ENCODE measurements at regions not wholly inside any gene's neighbourhood (a gene's known extent, or its start where the extent isn't known, plus 50 kb on each side); places are given as distances from the start of the nearest gene placed in this dataset.

GRCh38 chr2:2729246-2729645 is 398.2 kb upstream of the MYT1L start:
- WGBS, 3 donors, result 74 to 80% (median 78%) methylated on average over 9 of the region's 9 CpGs
- ATAC-seq, result no peak
- H3K9me3 ChIP-seq, result no peaks in the 10 kb centered on the region

GRCh38 chr2:2728635-2729034 is 397.6 kb upstream of the MYT1L start:
- Histone ChIP-seq H3K4me3 (no peak overlapping the region), H3K9me3 (no peaks in the 10 kb centered on the region), H3K27ac (no peak overlapping the region), H3K36me3 (ENCODE audit: insufficient read depth in 1 of 2, low read depth in 1 of 2) (no peaks in the 10 kb centered on the region), H3K27me3 (ENCODE audit: insufficient read depth in 3 of 3, low read length in 2 of 3) (no peaks in the 10 kb centered on the region), H3K4me1 (no peaks in the 10 kb centered on the region)
- no peak for ATAC-seq
- WGBS, 3 donors, result 86 to 90% (median 88%) methylated on average over 18 of the region's 18 CpGs
- no peak for TF ChIP-seq CTCF (IDR thresholded peaks at IDR 0.05)
- intact Hi-C loops (cut with DNase I), result no loop called here
- no peak for DNase-seq

More at GRCh38 chr2:2729246-2729645, 398.2 kb upstream of the MYT1L start:
- intact Hi-C loops (cut with DNase I), result no loop called here
- H3K4me1 ChIP-seq, result no peaks in the 10 kb centered on the region
- no peaks in the 10 kb centered on the region for H3K36me3 ChIP-seq (ENCODE audit: insufficient read depth in 1 of 2, low read depth in 1 of 2)
- no peak overlapping the region for H3K4me3 ChIP-seq
- TF ChIP-seq CTCF (IDR thresholded peaks at IDR 0.05), result no peak
- DNase-seq, result no peak
- H3K27me3 ChIP-seq (ENCODE audit: insufficient read depth in 3 of 3, low read length in 2 of 3), result no peaks in the 10 kb centered on the region
- no peak overlapping the region for H3K27ac ChIP-seq

GRCh38 chr2:2727876-2728511 is 396.9 kb upstream of the MYT1L start:
- ATAC-seq (no peak), DNase-seq (no peak)
- Histone ChIP-seq H3K4me3 (no peak overlapping the region), H3K27ac (no peak overlapping the region), H3K9me3 (no peaks in the 10 kb centered on the region), H3K4me1 (no peaks in the 10 kb centered on the region), H3K27me3 (ENCODE audit: insufficient read depth in 3 of 3, low read length in 2 of 3) (no peaks in the 10 kb centered on the region), H3K36me3 (ENCODE audit: insufficient read depth in 1 of 2, low read depth in 1 of 2) (no peaks in the 10 kb centered on the region)
- intact Hi-C loops (cut with DNase I), result no loop called here
- no peak for TF ChIP-seq CTCF (IDR thresholded peaks at IDR 0.05)
- 87 to 90% (median 88%) methylated on average over 18 of the region's 18 CpGs for WGBS, 3 donors

- no peak for ATAC-seq
- no peak for TF ChIP-seq CTCF (IDR thresholded peaks at IDR 0.05)
- no peaks in the 10 kb centered on the region for H3K36me3 ChIP-seq (ENCODE audit: insufficient read depth in 1 of 2, low read depth in 1 of 2)
- 80 to 82% (median 80%) methylated on average over 11 of the region's 11 CpGs for WGBS, 3 donors
- intact Hi-C loops (cut with DNase I), result no loop called here
- H3K27me3 ChIP-seq (ENCODE audit: insufficient read depth in 3 of 3, low read length in 2 of 3), result no peaks in the 10 kb centered on the region
- DNase-seq, result no peak
- no peak overlapping the region for H3K4me3 ChIP-seq
- H3K9me3 ChIP-seq, result no peaks in the 10 kb centered on the region
- H3K4me1 ChIP-seq, result no peaks in the 10 kb centered on the region
- H3K27ac ChIP-seq, result no peak overlapping the region
These were observed 395.1 kb upstream of the MYT1L start for GRCh38 chr2:2726163-2726562.

GRCh38 chr2:2723064-2723463 is 392.0 kb upstream of the MYT1L start:
- ATAC-seq (no peak), DNase-seq (no peak)
- H3K9me3 ChIP-seq, result no peaks in the 10 kb centered on the region
- 57 to 62% (median 59%) methylated on average over 3 of the region's 3 CpGs for WGBS, 3 donors
- intact Hi-C loops (cut with DNase I), result no loop called here
- H3K4me3 ChIP-seq, result no peak overlapping the region
- no peak for TF ChIP-seq CTCF (IDR thresholded peaks at IDR 0.05)
- no peaks in the 10 kb centered on the region for H3K27me3 ChIP-seq (ENCODE audit: insufficient read depth in 3 of 3, low read length in 2 of 3)
- H3K27ac ChIP-seq, result no peak overlapping the region
- H3K4me1 ChIP-seq, result no peaks in the 10 kb centered on the region
- H3K36me3 ChIP-seq (ENCODE audit: insufficient read depth in 1 of 2, low read depth in 1 of 2), result no peaks in the 10 kb centered on the region
